DOHH2 (cell line): ENCODE measurements at regions not wholly inside any gene's neighbourhood (a gene's known extent, or its start where the extent isn't known, plus 50 kb on each side); places are given as distances from the start of the nearest gene placed in this dataset.

ENCODE experiments used
- H3F3A ChIP-seq: fragments of 200-600 bp; sonication (generic), shearing (Covaris generic); 2 replicates; pipeline ENCODE4 v1.6.0; 2016; ENCODE audit warnings: antibody characterized with exemption, mild to moderate bottlenecking; ENCODE audit not compliant: control insufficient read depth, insufficient read depth
- H3K27ac ChIP-seq: fragments of 200-600 bp; sonication (generic); 2 replicates; pipeline ENCODE4 v1.5.1; 2014; ENCODE audit warnings: low read depth, mild to moderate bottlenecking, low read length, moderate library complexity
- H3K27me3 ChIP-seq: fragments of 200-600 bp; sonication (generic); 2 replicates; pipeline ENCODE4 v1.6.1; 2014; ENCODE audit warnings: mild to moderate bottlenecking, low read length, mixed read lengths; ENCODE audit not compliant: control insufficient read depth
- H3K36me3 ChIP-seq: fragments of 200-600 bp; sonication (generic); 2 replicates; pipeline ENCODE4 v1.6.1; 2014; ENCODE audit warnings: mild to moderate bottlenecking, low read length, moderate library complexity, mixed read lengths; ENCODE audit not compliant: control insufficient read depth
- H3K4me1 ChIP-seq: fragments of 200-600 bp; sonication (generic); 2 replicates; pipeline ENCODE4 v1.6.1; 2014; ENCODE audit warnings: mild to moderate bottlenecking, low read length, mixed read lengths; ENCODE audit not compliant: control insufficient read depth
- H3K4me2 ChIP-seq: fragments of 200-600 bp; sonication (generic); 2 replicates; pipeline ENCODE4 v1.6.0; 2014; ENCODE audit warnings: mild to moderate bottlenecking, low read length, moderate library complexity
- H3K4me3 ChIP-seq: fragments of 200-600 bp; sonication (generic); 2 replicates; pipeline ENCODE4 v1.5.1; 2014; ENCODE audit warnings: mild to moderate bottlenecking, low read length, mixed read lengths
- H3K79me2 ChIP-seq: fragments of 200-600 bp; sonication (generic); 2 replicates; pipeline ENCODE4 v1.6.1; 2014; ENCODE audit warnings: mild to moderate bottlenecking, low read length, mixed read lengths; ENCODE audit not compliant: control insufficient read depth
- H3K9me2 ChIP-seq: fragments of 200-600 bp; sonication (generic); replicated peaks from 2 replicates; pipeline ENCODE4 v1.6.1; 2014; ENCODE audit warnings: mild to moderate bottlenecking, low read length, mixed read lengths; ENCODE audit not compliant: control insufficient read depth
- H3K9me3 ChIP-seq: fragments of 200-600 bp; sonication (generic); 2 replicates; pipeline ENCODE4 v1.6.1; 2014; ENCODE audit warnings: antibody characterized with exemption, low read length, mixed read lengths; ENCODE audit not compliant: control insufficient read depth, insufficient read depth
- H4K20me1 ChIP-seq: fragments of 200-600 bp; sonication (generic); 2 replicates; pipeline ENCODE4 v1.6.0; 2014; ENCODE audit warnings: low read depth, mild to moderate bottlenecking, antibody characterized with exemption, low read length, moderate library complexity; ENCODE audit not compliant: control insufficient read depth, insufficient read depth
- EZH2phosphoT487 ChIP-seq: fragments of 200-600 bp; sonication (generic); IDR thresholded peaks from 2 replicates; pipeline ENCODE4 v1.6.1; 2017; ENCODE audit warnings: borderline replicate concordance, mild to moderate bottlenecking, antibody characterized with exemption, low read length, moderate library complexity, mixed read lengths
- TF ChIP-seq, protein P1 (sequence below): fragments of 200-600 bp; sonication (generic); IDR thresholded peaks from one replicate; pipeline ENCODE4 v1.5.1; 2014; ENCODE audit warnings: antibody characterized with exemption, mild to moderate bottlenecking, low read depth, low read length; ENCODE audit not compliant: poor library complexity, severe bottlenecking

DNA sequence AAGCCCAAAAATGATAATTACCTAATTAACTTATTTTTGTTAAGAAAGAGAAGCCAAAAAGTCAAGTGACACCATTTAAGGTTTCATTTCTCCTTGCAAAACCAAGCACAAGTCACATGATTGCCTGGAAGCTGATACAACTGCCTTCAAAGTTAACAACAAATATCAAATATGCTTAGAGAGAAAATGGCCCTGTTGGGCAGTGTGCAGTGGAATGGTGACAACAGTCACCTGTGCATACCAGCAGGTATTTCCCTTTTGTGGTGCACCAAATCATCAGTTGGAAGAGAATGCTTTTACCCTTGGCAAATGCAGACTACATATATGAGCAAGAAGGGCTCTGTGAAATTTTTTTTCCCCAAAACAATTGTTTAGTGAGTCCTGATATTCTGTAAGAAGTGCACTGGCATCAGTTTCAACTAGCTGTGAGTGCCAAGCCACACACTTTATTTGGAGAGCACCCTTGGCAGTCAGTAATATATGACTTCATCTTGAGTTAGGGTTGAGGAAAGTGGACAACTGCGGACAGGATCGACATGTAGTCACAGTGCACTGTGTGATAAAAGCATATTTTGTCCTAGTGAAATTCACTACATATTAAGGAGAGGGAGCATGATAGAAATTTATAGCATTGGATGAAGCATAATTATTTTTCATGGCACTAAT lies 74.9 kb upstream of the DOCK10 start:
- no peaks in the 10 kb centered on the region for H3K9me3 ChIP-seq
- no peak overlapping the region for H3K27ac ChIP-seq
- H3K27me3 ChIP-seq: no peaks in the 10 kb centered on the region
- no peaks in the 10 kb centered on the region for H4K20me1 ChIP-seq
- no peaks in the 10 kb centered on the region for H3K36me3 ChIP-seq
- no peaks in the 10 kb centered on the region for H3F3A ChIP-seq
- H3K4me3 ChIP-seq: no peak overlapping the region
- TF ChIP-seq EZH2phosphoT487: no peak
- TF ChIP-seq, protein P1, sequence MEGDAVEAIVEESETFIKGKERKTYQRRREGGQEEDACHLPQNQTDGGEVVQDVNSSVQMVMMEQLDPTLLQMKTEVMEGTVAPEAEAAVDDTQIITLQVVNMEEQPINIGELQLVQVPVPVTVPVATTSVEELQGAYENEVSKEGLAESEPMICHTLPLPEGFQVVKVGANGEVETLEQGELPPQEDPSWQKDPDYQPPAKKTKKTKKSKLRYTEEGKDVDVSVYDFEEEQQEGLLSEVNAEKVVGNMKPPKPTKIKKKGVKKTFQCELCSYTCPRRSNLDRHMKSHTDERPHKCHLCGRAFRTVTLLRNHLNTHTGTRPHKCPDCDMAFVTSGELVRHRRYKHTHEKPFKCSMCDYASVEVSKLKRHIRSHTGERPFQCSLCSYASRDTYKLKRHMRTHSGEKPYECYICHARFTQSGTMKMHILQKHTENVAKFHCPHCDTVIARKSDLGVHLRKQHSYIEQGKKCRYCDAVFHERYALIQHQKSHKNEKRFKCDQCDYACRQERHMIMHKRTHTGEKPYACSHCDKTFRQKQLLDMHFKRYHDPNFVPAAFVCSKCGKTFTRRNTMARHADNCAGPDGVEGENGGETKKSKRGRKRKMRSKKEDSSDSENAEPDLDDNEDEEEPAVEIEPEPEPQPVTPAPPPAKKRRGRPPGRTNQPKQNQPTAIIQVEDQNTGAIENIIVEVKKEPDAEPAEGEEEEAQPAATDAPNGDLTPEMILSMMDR: no peak
- H3K79me2 ChIP-seq: no peaks in the 10 kb centered on the region
- H3K4me1 ChIP-seq: peaks cover 8% of the 10 kb centered on the region
- H3K9me2 ChIP-seq: no peaks in the 10 kb centered on the region
- H3K4me2 ChIP-seq: no peak overlapping the region

DNA sequence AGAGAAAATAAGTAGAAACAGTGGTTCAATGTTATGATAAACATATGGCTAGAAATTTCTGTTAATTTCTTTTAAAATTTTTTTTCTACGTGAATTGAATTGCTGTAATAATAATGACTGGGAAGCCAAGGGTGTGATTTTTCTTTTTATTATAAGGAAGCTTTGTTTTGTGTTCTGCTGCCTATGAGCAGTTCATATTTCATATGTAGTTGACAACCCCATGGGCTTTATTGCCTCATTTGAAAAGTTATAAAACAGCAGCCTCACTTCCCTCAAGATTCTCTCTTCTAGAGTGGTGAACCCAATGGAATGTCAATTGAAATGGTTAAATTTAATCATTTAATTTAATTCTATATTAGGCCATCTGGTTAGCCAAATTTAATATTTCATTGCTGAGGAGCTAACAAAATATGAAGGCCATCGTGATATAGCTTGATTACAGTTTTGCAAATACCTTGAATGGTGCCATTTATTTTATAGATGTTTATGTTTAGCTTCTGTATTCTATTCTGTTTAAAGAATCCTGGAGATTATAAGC lies 72.6 kb upstream of the DOCK10 start:
- no peak overlapping the region for H3K4me3 ChIP-seq
- peaks cover 8% of the 10 kb centered on the region for H3K4me1 ChIP-seq
- no peaks in the 10 kb centered on the region for H3K36me3 ChIP-seq
- H3K9me2 ChIP-seq: no peaks in the 10 kb centered on the region
- TF ChIP-seq, protein P1: no peak
- TF ChIP-seq EZH2phosphoT487: no peak
- no peaks in the 10 kb centered on the region for H3K79me2 ChIP-seq
- no peak overlapping the region for H3K27ac ChIP-seq
- no peaks in the 10 kb centered on the region for H3K27me3 ChIP-seq
- H3K9me3 ChIP-seq: no peaks in the 10 kb centered on the region
- H3F3A ChIP-seq: no peaks in the 10 kb centered on the region
- H4K20me1 ChIP-seq: no peaks in the 10 kb centered on the region
- H3K4me2 ChIP-seq: no peak overlapping the region

DNA sequence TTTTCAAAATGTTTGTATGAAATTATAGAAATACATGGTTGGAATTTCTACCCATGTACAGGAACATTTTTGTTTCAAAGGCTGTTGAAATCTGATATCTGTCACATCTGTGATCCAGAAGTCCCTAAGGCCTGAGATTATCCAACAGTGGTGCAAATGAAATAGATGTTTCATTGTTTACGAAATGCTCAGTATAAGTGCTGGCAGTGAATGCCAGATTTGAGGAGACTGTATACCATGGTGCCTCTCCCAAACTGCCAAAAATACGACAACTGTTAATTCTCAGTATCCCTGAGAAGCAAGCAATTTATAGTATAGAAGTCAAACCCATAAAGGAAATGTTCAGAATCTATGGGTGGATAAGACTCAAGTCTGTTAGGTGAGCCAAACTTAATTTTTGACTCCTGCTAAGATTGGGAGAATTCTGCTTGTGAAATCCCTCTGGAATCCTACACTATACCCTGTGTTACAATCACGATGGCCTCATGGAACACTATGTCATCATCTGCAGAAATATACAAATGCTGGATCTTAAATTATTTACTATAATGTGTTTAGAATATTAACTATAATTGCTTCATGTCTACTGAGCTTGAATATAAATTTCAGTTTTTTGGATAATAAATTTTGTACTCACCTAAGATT lies 71.2 kb upstream of the DOCK10 start:
- Histone ChIP-seq H3F3A (no peaks in the 10 kb centered on the region), H3K4me2 (no peak overlapping the region), H3K4me1 (peaks cover 8% of the 10 kb centered on the region), H3K79me2 (no peaks in the 10 kb centered on the region), H3K9me2 (no peaks in the 10 kb centered on the region), H4K20me1 (no peaks in the 10 kb centered on the region), H3K27me3 (no peaks in the 10 kb centered on the region), H3K27ac (no peak overlapping the region), H3K9me3 (no peaks in the 10 kb centered on the region), H3K4me3 (no peak overlapping the region), H3K36me3 (no peaks in the 10 kb centered on the region)
- TF ChIP-seq, protein P1: no peak
- no peak for TF ChIP-seq EZH2phosphoT487
